GM12891 (cell line): ENCODE measurements at regions not wholly inside any gene's neighbourhood (a gene's known extent, or its start where the extent isn't known, plus 50 kb on each side); places are given as distances from the start of the nearest gene placed in this dataset.

ENCODE experiments used
- DNase-seq: peaks from one replicate; pipeline ENCODE4 v3.0.0; 2011; ENCODE audit warnings: low spot score; ENCODE audit not compliant: insufficient read length
- FAIRE-seq: peaks from 2 replicates; lab custom pipeline; 2011; peaks lifted over from hg19 to GRCh38; lab: Jason Lieb, UNC
- PAX5 ChIP-seq: IDR thresholded peaks from 2 replicates; pipeline ENCODE4 v1.6.1; 2011; ENCODE audit warnings: low read length, moderate library complexity, mild to moderate bottlenecking; ENCODE audit not compliant: insufficient read depth, severe bottlenecking
- POLR2A ChIP-seq: IDR thresholded peaks from 2 replicates; pipeline ENCODE4 v1.6.1; 2011; ENCODE audit warnings: low read depth, low read length, control low read depth
- POLR2AphosphoS5 ChIP-seq: IDR thresholded peaks from 2 replicates; pipeline ENCODE4 v1.6.1; 2011; ENCODE audit warnings: low read depth, low read length, control low read depth
- POU2F2 ChIP-seq: IDR thresholded peaks from 2 replicates; pipeline ENCODE4 v1.6.1; 2011; ENCODE audit warnings: low read depth, mild to moderate bottlenecking, control low read depth, low read length, moderate library complexity
- SPI1 ChIP-seq: IDR thresholded peaks from 2 replicates; pipeline ENCODE4 v1.6.1; 2011; ENCODE audit warnings: low read depth, low read length, control low read depth
- TAF1 ChIP-seq: IDR thresholded peaks from 2 replicates; pipeline ENCODE4 v1.6.1; 2011; ENCODE audit warnings: low read depth, low read length, control low read depth

DNA sequence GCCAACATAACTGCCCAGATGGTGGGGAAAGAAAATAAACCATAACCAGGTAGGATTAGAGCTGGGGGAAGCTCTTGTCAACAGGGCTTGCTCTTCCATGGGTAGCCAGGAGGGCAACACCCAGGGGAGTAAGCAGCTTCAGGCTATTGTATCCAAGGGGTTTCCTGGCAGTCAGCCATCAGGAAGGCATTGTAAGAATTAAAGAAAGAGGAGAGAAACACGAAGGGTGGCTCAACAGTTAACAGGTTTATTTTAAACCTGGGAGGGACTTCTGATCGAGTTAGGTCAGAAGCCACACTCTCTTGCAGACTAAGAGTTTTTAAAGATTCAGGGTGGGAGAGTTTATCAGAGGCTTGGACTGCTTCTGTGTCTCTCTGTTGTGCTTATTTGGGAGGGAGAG is 114.2 kb downstream of the QRSL1 start:
- TF ChIP-seq POLR2A: no peak
- DNase-seq (no peak), FAIRE-seq (no peak)

DNA sequence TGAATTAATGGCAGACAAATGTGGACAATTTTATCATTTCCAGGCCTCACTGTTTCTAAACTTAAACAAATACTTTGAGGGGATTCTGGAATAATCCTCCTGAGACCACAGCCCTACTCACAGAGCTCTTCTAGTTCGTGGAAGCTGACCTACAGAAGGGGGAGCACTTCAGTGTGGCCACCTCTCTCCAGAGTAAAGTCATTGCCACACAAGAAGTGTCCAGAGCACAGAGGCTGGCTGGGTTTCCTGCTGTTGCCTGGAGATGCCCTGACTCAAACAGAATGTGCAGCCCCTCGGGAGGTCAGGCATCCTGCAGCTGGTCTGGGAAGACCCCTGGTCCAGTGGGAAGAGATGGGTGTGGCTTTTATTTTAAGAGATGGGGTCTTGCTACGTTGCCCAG is 110.9 kb downstream of the QRSL1 start:
- DNase-seq (no peak), FAIRE-seq (no peak)
- TF ChIP-seq TAF1 (no peak), POLR2AphosphoS5 (no peak), POU2F2 (no peak), PAX5 (no peak), POLR2A (no peak), SPI1 (no peak)

DNA sequence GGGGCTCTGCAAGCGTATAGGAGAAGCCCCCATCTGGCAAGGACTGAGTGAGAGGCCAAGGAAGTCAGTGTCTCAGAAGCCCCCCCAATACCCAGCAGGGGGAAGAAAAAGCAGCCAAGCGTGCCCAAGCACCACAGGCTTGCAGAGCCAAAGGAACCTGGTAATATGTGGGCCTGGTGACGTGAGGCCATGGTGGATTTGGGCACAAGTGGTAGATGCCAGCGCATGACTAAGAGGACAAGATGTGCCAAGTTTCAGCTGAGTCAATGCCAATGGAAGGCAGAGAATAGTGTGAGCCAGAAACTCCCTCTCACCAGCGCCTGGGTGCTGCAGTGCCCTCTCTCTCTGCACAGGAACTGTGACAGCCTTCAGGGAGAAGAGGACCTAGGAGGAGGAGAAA is 110.0 kb downstream of the QRSL1 start:
- DNase-seq (no peak), FAIRE-seq (no peak)
- TF ChIP-seq SPI1 (no peak), PAX5 (no peak), POU2F2 (no peak), POLR2A (no peak), TAF1 (no peak), POLR2AphosphoS5 (no peak)

DNA sequence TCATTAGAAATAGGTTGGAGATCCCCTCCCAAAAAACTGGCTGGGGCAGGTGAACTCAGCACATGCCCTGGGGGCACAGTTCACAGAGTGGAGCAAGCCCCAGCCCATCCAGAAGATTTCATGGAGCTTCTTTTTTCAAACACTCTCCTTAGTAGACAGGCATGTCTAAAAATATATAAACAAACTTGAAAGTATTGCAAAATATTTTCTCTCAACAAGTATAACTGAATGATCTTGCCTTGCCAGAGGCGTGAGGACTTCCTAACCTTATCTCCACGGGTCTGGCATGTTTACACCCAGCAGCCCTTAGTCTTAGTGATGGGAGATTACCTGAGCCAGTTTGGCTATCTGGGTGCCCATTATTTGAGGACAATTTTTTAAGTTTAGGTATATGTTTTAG is 107.1 kb downstream of the QRSL1 start:
- no peak for TF ChIP-seq POLR2AphosphoS5
- DNase-seq (no peak), FAIRE-seq (no peak)

DNA sequence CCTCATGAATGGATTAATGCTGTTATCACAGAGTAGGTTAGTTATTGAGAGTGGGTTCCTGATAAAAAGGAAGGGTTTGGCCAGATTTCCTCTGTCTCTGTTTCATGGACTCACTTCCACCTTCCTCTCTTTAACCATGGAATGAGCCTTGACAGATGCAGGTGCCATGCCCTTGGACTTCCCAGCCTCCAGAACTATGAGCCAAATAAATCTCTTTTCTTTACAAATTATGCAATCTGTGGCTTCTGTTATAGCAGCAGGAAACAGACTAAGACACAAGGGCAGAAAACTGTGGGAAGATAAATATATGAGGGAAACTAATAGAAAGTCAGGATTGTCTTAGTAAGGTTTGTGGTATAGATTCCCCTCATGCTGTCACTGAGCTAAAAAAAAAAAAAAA is 106.5 kb downstream of the QRSL1 start:
- FAIRE-seq (no peak), DNase-seq (no peak)
- no peak for TF ChIP-seq PAX5
- TF ChIP-seq POU2F2: no peak
- TF ChIP-seq TAF1: no peak
- TF ChIP-seq POLR2AphosphoS5: no peak
- no peak for TF ChIP-seq POLR2A
- no peak for TF ChIP-seq SPI1

DNA sequence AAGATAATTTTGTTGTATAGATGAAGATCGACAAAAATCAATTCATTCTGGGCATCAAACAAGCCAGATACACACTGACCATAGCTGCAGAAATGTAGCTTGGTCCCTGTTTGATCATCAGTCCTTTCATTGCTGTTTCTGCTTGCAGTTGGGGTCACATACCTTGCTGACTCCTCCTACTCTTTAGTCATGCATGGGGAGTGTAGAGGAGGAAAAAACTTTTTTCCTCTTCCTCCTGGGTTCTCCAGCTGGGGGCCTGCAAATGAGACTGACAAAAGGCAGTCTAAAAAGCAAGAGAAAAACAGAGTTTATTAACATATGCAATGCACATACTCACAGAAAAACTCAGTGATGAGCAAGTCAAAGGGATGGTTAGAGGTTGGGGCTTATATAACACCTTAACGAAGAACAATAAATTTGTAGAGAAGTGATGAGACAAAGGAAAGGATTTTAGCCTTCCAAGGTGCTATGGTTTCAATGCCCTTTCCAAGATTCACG is 105.8 kb downstream of the QRSL1 start:
- FAIRE-seq (no peak), DNase-seq (no peak)

DNA sequence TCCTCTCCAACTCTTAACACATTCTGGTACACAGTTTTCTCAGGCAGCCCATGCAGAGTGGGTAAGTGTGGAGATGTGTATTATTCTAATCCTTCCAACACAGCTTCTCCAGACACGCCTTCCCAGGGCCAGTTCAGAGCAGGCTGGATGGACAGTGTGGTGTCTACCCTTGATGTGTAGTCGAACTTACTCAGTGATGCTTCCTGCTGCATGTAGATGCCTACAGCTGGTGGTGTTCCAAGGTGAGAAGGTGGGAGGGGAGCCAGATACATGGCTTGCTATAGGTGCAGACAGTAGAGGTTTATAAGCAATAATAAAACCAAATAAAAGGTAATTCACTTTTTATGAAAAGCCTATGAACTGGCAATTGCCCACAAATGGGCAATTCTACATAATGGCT is 104.0 kb downstream of the QRSL1 start:
- TF ChIP-seq POLR2A (no peak), TAF1 (no peak), POLR2AphosphoS5 (no peak), SPI1 (no peak), PAX5 (no peak), POU2F2 (no peak)
- DNase-seq (no peak), FAIRE-seq (no peak)

More for the DNA sequence above, 105.8 kb downstream of the QRSL1 start:
- TF ChIP-seq PAX5: no peak
- TF ChIP-seq SPI1: no peak
- no peak for TF ChIP-seq POLR2AphosphoS5
- TF ChIP-seq POU2F2: no peak
- TF ChIP-seq TAF1: no peak
- TF ChIP-seq POLR2A: no peak

DNA sequence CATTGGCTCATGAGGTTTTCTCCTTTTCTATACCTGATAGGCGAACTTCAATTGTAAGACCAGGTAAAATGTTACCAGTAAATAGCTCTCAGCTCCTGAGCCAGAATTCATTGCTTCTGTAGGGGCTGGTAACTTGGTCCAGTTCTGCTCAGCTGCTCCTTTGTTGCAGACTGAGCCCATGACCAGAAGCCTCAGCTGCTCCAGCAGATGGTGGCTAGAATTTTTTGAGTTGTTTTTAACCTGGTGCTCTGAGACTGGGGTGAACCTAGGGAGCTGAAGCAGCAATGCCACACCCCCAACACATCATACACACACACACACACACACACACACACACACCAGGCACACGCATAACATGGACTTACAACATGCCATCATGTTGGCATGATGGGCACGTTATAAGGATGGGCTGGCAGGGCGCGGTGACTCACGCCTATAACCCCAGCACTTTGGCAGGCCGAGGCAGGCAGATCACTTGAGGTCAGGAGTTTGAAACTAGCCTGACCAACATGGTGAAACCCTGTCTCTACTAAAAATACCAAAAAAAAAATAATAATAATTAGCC is 103.1 kb downstream of the QRSL1 start:
- no peak for DNase-seq
- no peak for TF ChIP-seq SPI1
- TF ChIP-seq TAF1: no peak
- TF ChIP-seq POLR2AphosphoS5: no peak
- TF ChIP-seq PAX5: no peak
- no peak for TF ChIP-seq POLR2A
- TF ChIP-seq POU2F2: no peak
- FAIRE-seq: no peak

DNA sequence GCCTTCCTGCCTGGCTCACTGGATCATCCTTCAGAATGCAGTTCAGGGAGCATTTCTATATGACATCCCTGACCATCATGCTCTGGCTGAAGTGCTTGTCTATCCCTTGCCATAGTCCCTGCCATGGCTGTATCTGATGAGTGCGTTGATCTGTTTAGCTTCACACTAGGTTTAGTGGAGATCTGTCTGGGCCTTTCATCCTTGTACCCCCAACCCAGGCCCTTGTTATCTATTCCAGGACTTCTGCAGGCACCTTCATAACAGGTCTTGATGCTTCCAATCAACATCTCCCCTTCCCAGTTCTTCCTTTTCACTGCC is 102.4 kb downstream of the QRSL1 start:
- FAIRE-seq (no peak), DNase-seq (no peak)
- no peak for TF ChIP-seq PAX5
- TF ChIP-seq POU2F2: no peak
- TF ChIP-seq SPI1: no peak

DNA sequence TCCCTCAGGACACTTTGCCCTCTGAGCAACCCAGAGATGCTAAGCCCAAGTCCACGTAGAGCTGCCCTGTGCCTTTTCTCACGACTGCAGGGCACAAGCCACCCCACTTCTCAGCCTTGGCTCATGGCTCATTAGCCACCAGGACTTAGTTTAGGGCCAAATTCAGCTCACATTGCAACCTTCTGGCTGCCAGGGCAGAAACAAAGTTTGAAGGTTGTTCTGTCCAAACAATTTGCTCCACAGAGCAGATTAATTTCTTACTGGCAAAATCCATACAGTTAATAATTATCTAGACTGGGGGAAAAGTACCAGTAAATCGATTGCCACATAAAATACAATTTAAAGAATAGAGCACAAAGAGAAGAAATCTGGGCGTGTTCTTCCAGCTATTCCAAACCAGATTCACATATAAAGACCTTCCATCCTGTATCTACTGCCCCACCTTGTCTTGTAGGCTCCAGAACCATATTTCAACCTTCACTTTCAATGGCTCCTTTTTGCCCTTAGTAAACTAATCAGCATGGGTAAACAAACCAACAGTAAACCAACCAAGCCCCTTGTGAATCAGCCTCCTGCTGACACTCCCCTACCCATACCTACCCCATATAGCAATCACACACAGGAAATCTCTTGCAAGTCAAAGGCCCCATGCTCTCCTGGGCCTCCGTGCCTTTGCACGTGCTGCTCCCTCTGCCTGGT is 101.9 kb downstream of the QRSL1 start:
- FAIRE-seq (no peak), DNase-seq (no peak)
- no peak for TF ChIP-seq POLR2A
- no peak for TF ChIP-seq POU2F2
- no peak for TF ChIP-seq PAX5
- TF ChIP-seq SPI1: no peak
- no peak for TF ChIP-seq TAF1
- no peak for TF ChIP-seq POLR2AphosphoS5
